Vagina (tissue), 2 donors: ENCODE measurements at regions not wholly inside any gene's neighbourhood (a gene's known extent, or its start where the extent isn't known, plus 50 kb on each side); places are given as distances from the start of the nearest gene placed in this dataset.

ENCODE experiments used
- DNase-seq, 2 donors: peaks; one replicate each; pipeline ENCODE4 v3.0.0-alpha.2; 2017; ENCODE audit errors: extremely low spot score in 2 of 2
- H3K27ac ChIP-seq: fragments of 200-600 bp; sonication (generic); one replicate; pipeline ENCODE4 v1.5.1; 2019
- H3K27me3 ChIP-seq: fragments of 200-600 bp; sonication (generic); one replicate; pipeline ENCODE4 v1.5.1; 2019
- H3K36me3 ChIP-seq, 2 donors: fragments of 200-600 bp; sonication (generic); one replicate each; pipeline ENCODE4 v1.5.1; 2017 to 2019
- H3K4me1 ChIP-seq: fragments of 200-600 bp; sonication (generic); one replicate; pipeline ENCODE4 v1.5.1; 2019
- H3K4me3 ChIP-seq, 2 donors: fragments of 200-600 bp; sonication (generic); 1 replicate in 1 of 2; 2 replicates in 1 of 2; pipeline ENCODE4 v1.5.1; 2016 to 2019
- H3K9me3 ChIP-seq: fragments of 200-600 bp; sonication (generic); one replicate; pipeline ENCODE4 v1.5.1; 2019
- POLR2A ChIP-seq, 2 donors: fragments of 450-650 bp; IDR thresholded peaks; one replicate each; pipeline ENCODE4 v1.6.1; 2017; ENCODE audit warnings: antibody characterized with exemption in 2 of 2, mild to moderate bottlenecking in 2 of 2, moderate library complexity in 2 of 2
- POLR2AphosphoS5 ChIP-seq, 2 donors: sonication (generic); formaldehyde crosslinking; IDR thresholded peaks; one replicate each; pipeline ENCODE4 v1.9.0; 2017; ENCODE audit warnings: antibody characterized with exemption in 2 of 2, mild to moderate bottlenecking in 2 of 2, low read depth in 1 of 2; ENCODE audit not compliant: insufficient read depth in 1 of 2
- intact Hi-C: fragments of 100-400 bp; cut with DNase I; formaldehyde crosslinking; loops from one replicate; pipeline ENCODE4 v1.15.1; 2023
- TF ChIP-seq, protein P1 (sequence below), 3 experiments: fragments of 450-650 bp in 2 of 3; fragments of 200-600 bp in 1 of 3; sonication (generic) in 1 of 3; IDR thresholded peaks; one replicate each; pipeline ENCODE4 v1.5.1; 2017 to 2019; ENCODE audit warnings: antibody characterized with exemption in 3 of 3, mild to moderate bottlenecking in 2 of 3, moderate library complexity in 2 of 3

GRCh38 chr2:66236816-66237802 is 197.8 kb upstream of the MEIS1 start:
- H3K4me1 ChIP-seq = peaks cover 16% of the 10 kb centered on the region
- intact Hi-C loops = no loop called here
- no peaks in the 10 kb centered on the region for H3K36me3 ChIP-seq
- no peak overlapping the region for H3K27ac ChIP-seq
- no peak for DNase-seq
- TF ChIP-seq POLR2AphosphoS5 (IDR thresholded peaks at IDR 0.05; ENCODE audit: insufficient read depth in 1 of 2, low read depth in 1 of 2) = no peak
- TF ChIP-seq POLR2A (IDR thresholded peaks at IDR 0.05) = no peak
- TF ChIP-seq, protein P1, sequence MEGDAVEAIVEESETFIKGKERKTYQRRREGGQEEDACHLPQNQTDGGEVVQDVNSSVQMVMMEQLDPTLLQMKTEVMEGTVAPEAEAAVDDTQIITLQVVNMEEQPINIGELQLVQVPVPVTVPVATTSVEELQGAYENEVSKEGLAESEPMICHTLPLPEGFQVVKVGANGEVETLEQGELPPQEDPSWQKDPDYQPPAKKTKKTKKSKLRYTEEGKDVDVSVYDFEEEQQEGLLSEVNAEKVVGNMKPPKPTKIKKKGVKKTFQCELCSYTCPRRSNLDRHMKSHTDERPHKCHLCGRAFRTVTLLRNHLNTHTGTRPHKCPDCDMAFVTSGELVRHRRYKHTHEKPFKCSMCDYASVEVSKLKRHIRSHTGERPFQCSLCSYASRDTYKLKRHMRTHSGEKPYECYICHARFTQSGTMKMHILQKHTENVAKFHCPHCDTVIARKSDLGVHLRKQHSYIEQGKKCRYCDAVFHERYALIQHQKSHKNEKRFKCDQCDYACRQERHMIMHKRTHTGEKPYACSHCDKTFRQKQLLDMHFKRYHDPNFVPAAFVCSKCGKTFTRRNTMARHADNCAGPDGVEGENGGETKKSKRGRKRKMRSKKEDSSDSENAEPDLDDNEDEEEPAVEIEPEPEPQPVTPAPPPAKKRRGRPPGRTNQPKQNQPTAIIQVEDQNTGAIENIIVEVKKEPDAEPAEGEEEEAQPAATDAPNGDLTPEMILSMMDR (IDR thresholded peaks at IDR 0.05) = no peak
- H3K9me3 ChIP-seq = no peaks in the 10 kb centered on the region
- no peak overlapping the region for H3K4me3 ChIP-seq
- no peaks in the 10 kb centered on the region for H3K27me3 ChIP-seq

DNA sequence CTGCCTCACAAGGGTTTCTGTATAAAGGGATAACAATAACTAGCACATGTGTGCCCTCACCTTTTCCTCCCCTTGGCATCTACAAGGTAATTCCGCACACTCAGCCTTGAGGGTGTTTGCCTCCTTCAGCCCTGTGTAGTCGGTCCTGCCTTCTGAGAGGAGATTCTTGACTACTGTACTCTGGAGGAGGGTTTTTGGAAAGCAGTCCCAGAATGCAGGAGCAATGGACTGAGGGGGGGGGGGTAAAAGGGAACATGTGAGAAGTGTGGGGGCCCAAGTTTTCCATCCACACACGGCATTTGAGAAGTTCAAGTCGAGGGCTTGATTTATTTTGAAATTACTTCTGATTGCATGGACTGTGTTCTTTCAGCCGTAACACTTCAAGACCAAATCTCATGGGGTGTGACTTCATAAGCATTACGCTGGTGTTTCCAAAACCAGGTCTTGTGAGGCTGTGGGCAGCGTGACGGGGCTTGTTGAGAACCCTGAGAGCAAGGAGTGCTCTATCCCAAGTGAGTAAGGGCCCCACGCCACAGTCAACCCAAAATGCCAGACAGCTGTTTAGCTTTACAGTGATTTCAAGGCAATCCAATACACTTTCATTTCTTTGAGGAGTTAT is 198.7 kb upstream of the MEIS1 start:
- Histone ChIP-seq H3K27me3 (no peaks in the 10 kb centered on the region), H3K27ac (peak overlapping the region; percentile 7), H3K4me1 (peaks cover 12% of the 10 kb centered on the region), H3K4me3 (no peak overlapping the region), H3K36me3 (no peaks in the 10 kb centered on the region), H3K9me3 (no peaks in the 10 kb centered on the region)
- no peak for DNase-seq
- TF ChIP-seq, protein P1 (IDR thresholded peaks at IDR 0.05) = no peak
- TF ChIP-seq POLR2AphosphoS5 (IDR thresholded peaks at IDR 0.05; ENCODE audit: insufficient read depth in 1 of 2, low read depth in 1 of 2) = no peak
- no peak for TF ChIP-seq POLR2A (IDR thresholded peaks at IDR 0.05)
- intact Hi-C loops = no loop called here

- no peak for DNase-seq
- H3K4me3 ChIP-seq = no peak overlapping the region
- peaks cover 12% of the 10 kb centered on the region for H3K4me1 ChIP-seq
- intact Hi-C loops = no loop called here
- TF ChIP-seq, protein P1 (IDR thresholded peaks at IDR 0.05) = no peak
- TF ChIP-seq POLR2A (IDR thresholded peaks at IDR 0.05) (no peak), POLR2AphosphoS5 (IDR thresholded peaks at IDR 0.05; ENCODE audit: insufficient read depth in 1 of 2, low read depth in 1 of 2) (no peak)
- no peaks in the 10 kb centered on the region for H3K27me3 ChIP-seq
- H3K27ac ChIP-seq = peak overlapping the region; percentile 7
- H3K9me3 ChIP-seq = no peaks in the 10 kb centered on the region
- no peaks in the 10 kb centered on the region for H3K36me3 ChIP-seq
Measured at GRCh38 chr2:66235428-66235827, 199.5 kb upstream of the MEIS1 start.

- no peaks in the 10 kb centered on the region for H3K4me1 ChIP-seq
- DNase-seq = no peak
- no peak overlapping the region for H3K4me3 ChIP-seq
- no peaks in the 10 kb centered on the region for H3K27me3 ChIP-seq
- TF ChIP-seq POLR2AphosphoS5 (IDR thresholded peaks at IDR 0.05; ENCODE audit: insufficient read depth in 1 of 2, low read depth in 1 of 2) (no peak), POLR2A (IDR thresholded peaks at IDR 0.05) (no peak)
- TF ChIP-seq, protein P1 (IDR thresholded peaks at IDR 0.05) = no peak
- H3K9me3 ChIP-seq = no peaks in the 10 kb centered on the region
- no peaks in the 10 kb centered on the region for H3K36me3 ChIP-seq
- intact Hi-C loops = no loop called here
- no peak overlapping the region for H3K27ac ChIP-seq
Measured at GRCh38 chr2:66233981-66234380, 200.9 kb upstream of the MEIS1 start.
